Mucosa of rectum (tissue), 2 donors: ENCODE measurements at regions not wholly inside any gene's neighbourhood (a gene's known extent, or its start where the extent isn't known, plus 50 kb on each side); places are given as distances from the start of the nearest gene placed in this dataset.

Experiments
- H3K27ac ChIP-seq, 2 donors: one replicate each; pipeline ENCODE4 v1.7.0; 2013; ENCODE audit warnings: inconsistent platforms in 2 of 2, low read depth in 2 of 2, low read length in 2 of 2
- H3K27me3 ChIP-seq, 2 donors: one replicate each; pipeline ENCODE4 v1.7.0; 2013; ENCODE audit warnings: low read length in 2 of 2; ENCODE audit not compliant: control insufficient read depth in 2 of 2, insufficient read depth in 2 of 2
- H3K36me3 ChIP-seq, 2 donors: one replicate each; pipeline ENCODE4 v1.7.0; 2013; ENCODE audit warnings: low read length in 2 of 2; ENCODE audit not compliant: control insufficient read depth in 2 of 2, insufficient read depth in 2 of 2
- H3K4me1 ChIP-seq, 2 donors: one replicate each; pipeline ENCODE4 v1.7.0; 2013; ENCODE audit warnings: low read length in 2 of 2, mild to moderate bottlenecking in 1 of 2; ENCODE audit not compliant: control insufficient read depth in 2 of 2, insufficient read depth in 2 of 2
- H3K4me3 ChIP-seq, 2 donors: one replicate each; pipeline ENCODE4 v1.7.0; 2013; ENCODE audit warnings: low read length in 2 of 2
- H3K9ac ChIP-seq, 2 donors: one replicate each; pipeline ENCODE4 v1.7.0; 2013; ENCODE audit warnings: low read length in 2 of 2, low read depth in 1 of 2, mild to moderate bottlenecking in 1 of 2
- H3K9me3 ChIP-seq, 2 donors: one replicate each; pipeline ENCODE4 v1.7.0; 2013; ENCODE audit warnings: low read length in 2 of 2; ENCODE audit not compliant: control insufficient read depth in 2 of 2
- donor health status: healthy.
- donor health status: Normal muscosa, but diverticular disease.

DNA sequence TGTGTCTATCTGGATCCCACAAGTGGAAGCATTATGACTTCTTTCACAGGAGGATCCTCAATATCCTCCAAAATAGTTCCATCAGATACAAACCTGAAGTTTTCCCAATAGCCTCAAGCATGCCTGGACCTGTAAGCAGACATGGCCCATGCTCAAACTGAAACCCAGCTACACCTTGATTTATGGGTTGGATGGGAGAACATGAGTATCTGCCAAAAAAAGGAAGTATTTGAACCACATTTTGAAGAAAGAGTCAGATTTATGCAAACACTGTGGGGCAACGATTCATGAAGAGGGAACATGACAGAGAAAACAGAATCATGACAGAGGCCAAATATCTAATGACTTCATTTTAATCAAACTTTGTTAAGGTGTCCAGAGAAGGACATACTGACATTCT, 351.0 kb upstream of the NFIA start:
- no peaks in the 10 kb centered on the region for H3K4me1 ChIP-seq
- no peak overlapping the region for H3K27ac ChIP-seq
- no peak overlapping the region for H3K4me3 ChIP-seq
- H3K9ac ChIP-seq = no peak overlapping the region
- H3K9me3 ChIP-seq = no peaks in the 10 kb centered on the region
- H3K27me3 ChIP-seq = no peaks in the 10 kb centered on the region
- H3K36me3 ChIP-seq = no peaks in the 10 kb centered on the region

DNA sequence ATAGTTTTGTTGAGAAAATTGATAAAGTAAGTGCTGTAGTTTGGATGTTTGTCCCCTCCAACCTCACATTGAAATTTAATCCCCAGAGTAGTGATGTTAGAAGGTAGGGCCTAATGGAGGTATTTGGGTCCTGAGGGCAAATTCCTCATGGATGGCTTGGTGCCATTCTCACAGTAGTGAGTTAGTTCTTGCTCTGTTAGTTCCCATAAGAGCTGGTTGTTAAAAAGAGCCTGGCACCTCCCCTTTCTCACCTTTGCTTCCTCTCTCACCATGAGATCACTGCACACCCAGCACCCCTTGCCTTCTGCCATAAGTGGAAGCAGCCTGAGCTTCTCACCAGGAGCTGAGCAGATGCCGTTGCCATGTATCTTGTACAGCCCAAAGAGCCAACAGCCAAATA, 354.8 kb upstream of the NFIA start:
- Histone ChIP-seq H3K36me3 (no peaks in the 10 kb centered on the region), H3K4me1 (no peaks in the 10 kb centered on the region), H3K27me3 (no peaks in the 10 kb centered on the region), H3K27ac (no peak overlapping the region), H3K4me3 (no peak overlapping the region), H3K9ac (no peak overlapping the region), H3K9me3 (no peaks in the 10 kb centered on the region)

DNA sequence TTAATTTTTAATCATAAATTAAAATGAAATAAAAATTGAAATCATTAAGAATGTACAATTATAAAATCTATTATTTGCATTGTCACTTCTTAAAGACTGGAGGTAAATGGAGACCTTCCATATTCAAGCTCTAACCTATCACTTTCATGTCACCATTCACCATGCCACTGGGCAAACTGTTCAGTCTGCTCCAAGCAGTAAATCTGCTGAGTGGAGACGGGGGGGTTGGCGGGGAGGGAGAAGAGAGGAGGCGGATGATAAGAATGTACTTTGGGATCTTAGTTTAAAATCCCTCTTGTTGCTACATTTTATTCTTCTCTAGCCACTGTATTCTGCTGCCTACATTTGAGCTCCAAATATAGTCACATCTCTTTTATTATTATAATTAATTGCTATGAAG, 365.9 kb upstream of the NFIA start:
- no peaks in the 10 kb centered on the region for H3K27me3 ChIP-seq
- no peaks in the 10 kb centered on the region for H3K9me3 ChIP-seq
- no peak overlapping the region for H3K4me3 ChIP-seq
- no peaks in the 10 kb centered on the region for H3K36me3 ChIP-seq
- H3K4me1 ChIP-seq = no peaks in the 10 kb centered on the region
- H3K27ac ChIP-seq = no peak overlapping the region
- no peak overlapping the region for H3K9ac ChIP-seq

- Histone ChIP-seq H3K9ac (no peak overlapping the region), H3K9me3 (no peaks in the 10 kb centered on the region), H3K36me3 (no peaks in the 10 kb centered on the region), H3K27me3 (no peaks in the 10 kb centered on the region), H3K27ac (no peak overlapping the region), H3K4me1 (no peaks in the 10 kb centered on the region), H3K4me3 (no peak overlapping the region)
These were observed 366.4 kb upstream of the NFIA start for GRCh38 chr1:60715970-60716369.

- Histone ChIP-seq H3K4me3 (no peak overlapping the region), H3K27ac (no peak overlapping the region), H3K4me1 (no peaks in the 10 kb centered on the region), H3K36me3 (no peaks in the 10 kb centered on the region), H3K9ac (no peak overlapping the region), H3K9me3 (no peaks in the 10 kb centered on the region), H3K27me3 (no peaks in the 10 kb centered on the region)
These were observed 372.9 kb upstream of the NFIA start for GRCh38 chr1:60709426-60709825.

- Histone ChIP-seq H3K9ac (no peak overlapping the region), H3K27ac (no peak overlapping the region), H3K27me3 (no peaks in the 10 kb centered on the region), H3K4me1 (peaks cover 0 to 2% of the 10 kb centered on the region in 2 donors), H3K9me3 (no peaks in the 10 kb centered on the region), H3K36me3 (no peaks in the 10 kb centered on the region), H3K4me3 (no peak overlapping the region)
These were observed 377.3 kb upstream of the NFIA start for GRCh38 chr1:60705026-60705425.

GRCh38 chr1:60703155-60703554, 379.2 kb upstream of the NFIA start:
- H3K27ac ChIP-seq = no peak overlapping the region
- H3K9me3 ChIP-seq = no peaks in the 10 kb centered on the region
- no peak overlapping the region for H3K9ac ChIP-seq
- no peaks in the 10 kb centered on the region for H3K27me3 ChIP-seq
- H3K4me1 ChIP-seq = peaks cover 0 to 2% of the 10 kb centered on the region in 2 donors
- no peak overlapping the region for H3K4me3 ChIP-seq
- no peaks in the 10 kb centered on the region for H3K36me3 ChIP-seq

GRCh38 chr1:60699325-60699724, 383.0 kb upstream of the NFIA start:
- Histone ChIP-seq H3K27ac (no peak overlapping the region), H3K9me3 (no peaks in the 10 kb centered on the region), H3K27me3 (no peaks in the 10 kb centered on the region), H3K9ac (no peak overlapping the region), H3K4me1 (peaks cover 0 to 2% of the 10 kb centered on the region in 2 donors), H3K4me3 (no peak overlapping the region), H3K36me3 (no peaks in the 10 kb centered on the region)

- H3K4me3 ChIP-seq = no peak overlapping the region
- no peaks in the 10 kb centered on the region for H3K9me3 ChIP-seq
- H3K36me3 ChIP-seq = no peaks in the 10 kb centered on the region
- no peaks in the 10 kb centered on the region for H3K4me1 ChIP-seq
- H3K9ac ChIP-seq = no peak overlapping the region
- H3K27me3 ChIP-seq = no peaks in the 10 kb centered on the region
- no peak overlapping the region for H3K27ac ChIP-seq
These were observed 385.0 kb upstream of the NFIA start for GRCh38 chr1:60697204-60697994.

GRCh38 chr1:60696512-60696911, 385.8 kb upstream of the NFIA start:
- Histone ChIP-seq H3K36me3 (no peaks in the 10 kb centered on the region), H3K9ac (no peak overlapping the region), H3K4me3 (no peak overlapping the region), H3K9me3 (no peaks in the 10 kb centered on the region), H3K4me1 (no peaks in the 10 kb centered on the region), H3K27ac (no peak overlapping the region), H3K27me3 (no peaks in the 10 kb centered on the region)
